ENCODE measurements at regions not wholly inside any gene's neighbourhood (a gene's known extent, or its start where the extent isn't known, plus 50 kb on each side); places are given as distances from the start of the nearest gene placed in this dataset.

GRCh38 chr7:12133865-12134264 is 77.2 kb upstream of the TMEM106B start:
- DNase-seq, result no peak

- DNase-seq, result no peak
Measured at GRCh38 chr7:12136523-12136922, 74.6 kb upstream of the TMEM106B start.

GRCh38 chr7:12137283-12137682 is 73.8 kb upstream of the TMEM106B start:
- no peak for DNase-seq

GRCh38 chr7:12138421-12138820 is 72.7 kb upstream of the TMEM106B start:
- DNase-seq, result no peak

- DNase-seq, result no peak
Measured at GRCh38 chr7:12139416-12139815, 71.7 kb upstream of the TMEM106B start.

GRCh38 chr7:12146813-12147212 is 64.3 kb upstream of the TMEM106B start:
- no peak for DNase-seq

- no peak for DNase-seq
Measured at GRCh38 chr7:12152196-12152918, 58.7 kb upstream of the TMEM106B start.

GRCh38 chr7:12154119-12154518 is 57.0 kb upstream of the TMEM106B start:
- DNase-seq, result no peak

- no peak for DNase-seq
Measured at GRCh38 chr7:12157517-12157916, 53.6 kb upstream of the TMEM106B start.

- no peak for DNase-seq
Measured at GRCh38 chr7:12158334-12159060, 52.6 kb upstream of the TMEM106B start.

GRCh38 chr7:12161146-12161545 is 49.9 kb upstream of the TMEM106B start:
- no peak for DNase-seq

Data from suppressor macrophage (primary cell).